Transverse colon (tissue), 4 donors: ENCODE measurements at regions not wholly inside any gene's neighbourhood (a gene's known extent, or its start where the extent isn't known, plus 50 kb on each side); places are given as distances from the start of the nearest gene placed in this dataset.

Experiments
- DNase-seq: peaks from one replicate; pipeline ENCODE4 v3.0.0-alpha.2; 2019
- H3K27ac ChIP-seq, 4 donors: fragments of 200-600 bp; sonication (generic); 2 replicates each; pipeline ENCODE4 v1.5.1; 2016 to 2018; ENCODE audit warnings: inconsistent platforms in 4 of 4
- H3K27me3 ChIP-seq: fragments of 200-600 bp; sonication (generic); 2 replicates; pipeline ENCODE4 v1.5.1; 2017; ENCODE audit warnings: inconsistent platforms
- H3K36me3 ChIP-seq, 4 donors: fragments of 200-600 bp; sonication (generic); 2 replicates each; pipeline ENCODE4 v1.5.1; 2017 to 2019; ENCODE audit warnings: inconsistent platforms in 4 of 4
- H3K4me1 ChIP-seq, 4 donors: fragments of 200-600 bp; sonication (generic); 2 replicates each; pipeline ENCODE4 v1.5.1; 2017 to 2020; ENCODE audit warnings: inconsistent platforms in 4 of 4
- H3K4me3 ChIP-seq, 4 donors: fragments of 200-600 bp; sonication (generic); 1 replicate in 1 of 4; 2 replicates in 3 of 4; pipeline versions ENCODE4 v1.5.1 to v1.6.1; 2017 to 2019; ENCODE audit warnings: inconsistent platforms in 4 of 4
- H3K9me3 ChIP-seq, 2 donors: fragments of 200-600 bp; sonication (generic); 2 replicates each; pipeline ENCODE4 v1.5.1; 2017 to 2019; ENCODE audit warnings: inconsistent platforms in 2 of 2
- CTCF ChIP-seq, 5 experiments: fragments of 200-600 bp in 3 of 5; fragments of 450-650 bp in 2 of 5; sonication (generic) in 3 of 5; IDR thresholded peaks; 1 replicate in 2 of 5; 2 replicates in 3 of 5; pipeline ENCODE4 v1.5.1; 2016 to 2017; ENCODE audit warnings: antibody characterized with exemption in 5 of 5, inconsistent platforms in 3 of 5, mild to moderate bottlenecking in 2 of 5, moderate library complexity in 1 of 5
- EP300 ChIP-seq: sonication (generic); formaldehyde crosslinking; IDR thresholded peaks from one replicate; pipeline ENCODE4 v1.6.1; 2017; ENCODE audit warnings: antibody characterized with exemption, low read depth
- POLR2A ChIP-seq: fragments of 450-650 bp; IDR thresholded peaks from one replicate; pipeline ENCODE4 v1.6.1; 2016; ENCODE audit warnings: antibody characterized with exemption, mild to moderate bottlenecking, moderate library complexity
- POLR2AphosphoS5 ChIP-seq, 3 donors: sonication (generic); formaldehyde crosslinking; IDR thresholded peaks; one replicate each; pipeline ENCODE4 v1.6.1; 2016; ENCODE audit warnings: antibody characterized with exemption in 3 of 3
- WGBS, 2 donors: methylation state at CpG; one replicate each; pipeline ENCODE4 v1.1.5; 2018; ENCODE audit warnings: low coverage in 1 of 2; 5-methylcytosine and 5-hydroxymethylcytosine counted together
- in situ Hi-C, 4 donors: fragments of 200-750 bp; cut with MboI; loops; one replicate each; pipeline versions ENCODE4 v1.15.0 to v1.15.1; 2017; ENCODE audit warnings: low sequenced_read_pairs in 3 of 4, low pct_ligation_motif_present in 1 of 4, low pct_unique_long_range_greater_than_20kb in 1 of 4
- intact Hi-C: fragments of 100-400 bp; cut with DNase I; formaldehyde crosslinking; loops from one replicate; pipeline ENCODE4 v1.15.1; 2023; ENCODE audit warnings: low total_unique reads

GRCh38 chr4:53813998-53814397, 222.7 kb upstream of the LNX1 start:
- 84 to 87% methylated on average over 4 of the region's 4 CpGs for WGBS, 2 donors
- Histone ChIP-seq H3K27ac (no peak overlapping the region), H3K9me3 (no peaks in the 10 kb centered on the region), H3K4me1 (peaks cover 0 to 10% (median 0%) of the 10 kb centered on the region in 4 donors), H3K27me3 (no peaks in the 10 kb centered on the region), H3K4me3 (no peak overlapping the region), H3K36me3 (no peaks in the 10 kb centered on the region)
- intact Hi-C loops (no loop called here), in situ Hi-C loops (no loop called here)
- TF ChIP-seq POLR2A (no peak), POLR2AphosphoS5 (IDR thresholded peaks at IDR 0.05) (no peak), EP300 (no peak), CTCF (IDR thresholded peaks at IDR 0.05) (no peak)
- no peak for DNase-seq

- H3K9me3 ChIP-seq = no peaks in the 10 kb centered on the region
- no peaks in the 10 kb centered on the region for H3K36me3 ChIP-seq
- no peaks in the 10 kb centered on the region for H3K4me1 ChIP-seq
- H3K27me3 ChIP-seq = no peaks in the 10 kb centered on the region
- H3K27ac ChIP-seq = no peak overlapping the region
- TF ChIP-seq CTCF (IDR thresholded peaks at IDR 0.05) (no peak), EP300 (no peak), POLR2AphosphoS5 (IDR thresholded peaks at IDR 0.05) (no peak), POLR2A (no peak)
- H3K4me3 ChIP-seq = no peak overlapping the region
- no peak for DNase-seq
- in situ Hi-C loops (no loop called here), intact Hi-C loops (no loop called here)
- 91 to 100% methylated on average over 1 to 4 of the region's 4 CpGs for WGBS, 2 donors
Measured at GRCh38 chr4:53810643-53811042, 219.4 kb upstream of the LNX1 start.

GRCh38 chr4:53809816-53810215, 218.5 kb upstream of the LNX1 start:
- no peaks in the 10 kb centered on the region for H3K9me3 ChIP-seq
- TF ChIP-seq POLR2A = no peak
- no peak for TF ChIP-seq POLR2AphosphoS5 (IDR thresholded peaks at IDR 0.05)
- no peak for TF ChIP-seq EP300
- TF ChIP-seq CTCF (IDR thresholded peaks at IDR 0.05) = no peak
- no peak for DNase-seq
- H3K27ac ChIP-seq = no peak overlapping the region
- intact Hi-C loops (no loop called here), in situ Hi-C loops (no loop called here)
- 79 to 91% methylated on average over 3 of the region's 3 CpGs for WGBS, 2 donors
- no peak overlapping the region for H3K4me3 ChIP-seq
- H3K36me3 ChIP-seq = no peaks in the 10 kb centered on the region
- no peaks in the 10 kb centered on the region for H3K4me1 ChIP-seq
- no peaks in the 10 kb centered on the region for H3K27me3 ChIP-seq

- Histone ChIP-seq H3K27me3 (no peaks in the 10 kb centered on the region), H3K4me3 (no peak overlapping the region), H3K9me3 (no peaks in the 10 kb centered on the region), H3K36me3 (no peaks in the 10 kb centered on the region), H3K4me1 (no peaks in the 10 kb centered on the region), H3K27ac (no peak overlapping the region)
- in situ Hi-C loops = no loop called here
- DNase-seq = no peak
- intact Hi-C loops = no loop called here
- 60 to 73% methylated on average over 1 to 5 of the region's 5 CpGs for WGBS, 2 donors
- TF ChIP-seq EP300 = no peak
- no peak for TF ChIP-seq CTCF (IDR thresholded peaks at IDR 0.05)
- no peak for TF ChIP-seq POLR2A
- TF ChIP-seq POLR2AphosphoS5 (IDR thresholded peaks at IDR 0.05) = no peak
Measured at GRCh38 chr4:53805291-53805690, 214.0 kb upstream of the LNX1 start.
